ENCODE measurements at regions not wholly inside any gene's neighbourhood (a gene's known extent, or its start where the extent isn't known, plus 50 kb on each side); places are given as distances from the start of the nearest gene placed in this dataset.
A peak's percentile ranks its signal among the peaks of the same experiment; 100 is the strongest.

DNA sequence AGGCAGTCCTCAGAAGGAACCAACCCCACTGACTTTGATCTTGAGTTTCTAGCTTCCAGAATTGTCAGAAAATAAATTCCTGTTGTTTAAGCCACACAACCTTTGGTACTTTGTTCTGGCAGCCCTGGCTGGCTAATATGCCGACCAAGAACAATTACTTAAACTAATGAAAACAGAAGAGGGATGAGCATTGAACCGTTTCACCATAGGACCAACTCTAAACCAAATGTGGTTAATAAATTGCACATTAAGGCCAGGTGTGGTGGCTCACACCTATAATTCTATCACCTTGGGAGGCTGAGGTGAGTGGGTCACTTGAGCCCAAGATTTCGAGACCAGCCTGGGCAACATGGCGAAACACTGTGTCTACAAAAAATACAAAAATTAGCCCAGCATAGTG lies 160.9 kb upstream of the RAI14 start:
- no peak for DNase-seq (ENCODE audit: low read depth)
- TF ChIP-seq, protein P1, sequence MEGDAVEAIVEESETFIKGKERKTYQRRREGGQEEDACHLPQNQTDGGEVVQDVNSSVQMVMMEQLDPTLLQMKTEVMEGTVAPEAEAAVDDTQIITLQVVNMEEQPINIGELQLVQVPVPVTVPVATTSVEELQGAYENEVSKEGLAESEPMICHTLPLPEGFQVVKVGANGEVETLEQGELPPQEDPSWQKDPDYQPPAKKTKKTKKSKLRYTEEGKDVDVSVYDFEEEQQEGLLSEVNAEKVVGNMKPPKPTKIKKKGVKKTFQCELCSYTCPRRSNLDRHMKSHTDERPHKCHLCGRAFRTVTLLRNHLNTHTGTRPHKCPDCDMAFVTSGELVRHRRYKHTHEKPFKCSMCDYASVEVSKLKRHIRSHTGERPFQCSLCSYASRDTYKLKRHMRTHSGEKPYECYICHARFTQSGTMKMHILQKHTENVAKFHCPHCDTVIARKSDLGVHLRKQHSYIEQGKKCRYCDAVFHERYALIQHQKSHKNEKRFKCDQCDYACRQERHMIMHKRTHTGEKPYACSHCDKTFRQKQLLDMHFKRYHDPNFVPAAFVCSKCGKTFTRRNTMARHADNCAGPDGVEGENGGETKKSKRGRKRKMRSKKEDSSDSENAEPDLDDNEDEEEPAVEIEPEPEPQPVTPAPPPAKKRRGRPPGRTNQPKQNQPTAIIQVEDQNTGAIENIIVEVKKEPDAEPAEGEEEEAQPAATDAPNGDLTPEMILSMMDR (IDR thresholded peaks at IDR 0.05; ENCODE audit: low read depth, low read length, missing control alignments), result no peak
- in situ Hi-C loops (cut with HindIII; ENCODE audit: low sequenced_read_pairs), result loop anchor here (25.0 kb wide), 1 partner anchor 392 kb away; no protein-coding TSS in a partner anchor
- no peak overlapping the region for H3K4me3 ChIP-seq (ENCODE audit: low read depth, low read length)

DNA sequence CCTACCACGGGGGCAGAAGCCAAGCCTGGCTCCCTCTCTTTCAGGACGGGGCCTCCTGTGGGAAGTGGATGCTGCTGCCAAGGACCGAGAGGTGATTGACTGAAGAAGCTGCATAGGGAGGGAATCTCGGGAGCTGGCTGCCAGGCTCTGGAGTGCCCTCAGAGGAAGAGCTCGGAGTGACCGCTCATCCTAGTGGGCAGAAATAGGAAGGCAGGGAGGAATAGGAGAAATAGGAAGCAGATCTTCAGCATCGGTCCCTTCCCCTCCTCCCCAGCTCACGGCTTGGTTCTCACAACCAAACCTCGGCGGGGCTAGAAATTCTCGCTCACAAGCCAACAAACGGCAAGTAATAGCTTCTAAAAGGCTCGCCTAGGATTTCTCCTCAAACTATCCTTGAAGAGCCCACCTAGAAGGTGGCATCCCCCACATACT lies 159.9 kb upstream of the RAI14 start:
- no peak overlapping the region for H3K4me3 ChIP-seq (ENCODE audit: low read depth, low read length)
- in situ Hi-C loops (cut with HindIII; ENCODE audit: low sequenced_read_pairs), result loop anchor here (25.0 kb wide), 1 partner anchor 391 kb away; no protein-coding TSS in a partner anchor
- TF ChIP-seq, protein P1 (IDR thresholded peaks at IDR 0.05; ENCODE audit: low read depth, low read length, missing control alignments), result peak; percentile 14
- DNase-seq (ENCODE audit: low read depth), result no peak

DNA sequence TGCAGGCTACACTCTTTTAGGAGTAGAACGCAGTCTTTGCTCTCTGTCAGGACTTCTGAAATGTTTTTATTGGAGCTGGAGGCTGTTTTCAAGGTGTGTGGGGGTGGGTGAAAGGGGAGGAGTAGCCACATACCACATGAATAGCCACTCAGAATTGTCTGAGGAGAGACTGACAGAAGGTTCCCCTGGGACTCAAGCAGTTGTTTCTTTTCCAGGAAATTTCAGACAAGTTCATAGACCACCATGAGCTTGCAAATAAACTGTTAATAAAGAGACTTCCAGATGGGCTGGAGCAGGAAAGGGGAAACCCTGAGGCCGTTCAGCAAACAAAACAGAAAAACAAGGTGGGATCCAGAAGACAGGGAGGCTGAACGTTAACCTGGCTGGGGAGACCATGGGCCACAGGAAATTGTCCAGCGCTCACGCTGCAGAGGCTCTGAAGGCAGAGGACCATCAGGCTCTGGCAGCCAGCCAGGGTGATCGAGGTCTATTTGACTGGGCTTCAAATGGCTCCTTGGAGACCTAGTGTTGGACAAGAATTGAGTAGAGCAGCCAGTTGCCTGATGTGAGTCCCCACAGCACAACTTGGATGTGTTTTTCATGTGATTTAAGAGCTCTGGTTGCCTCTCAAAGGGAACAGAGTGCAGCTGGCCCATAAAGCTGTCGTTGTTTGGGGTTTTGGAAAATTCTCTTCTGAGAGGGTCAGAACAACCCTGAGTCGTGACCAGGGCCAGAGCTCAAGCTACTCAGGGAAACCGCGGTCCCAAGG lies 159.2 kb upstream of the RAI14 start:
- in situ Hi-C loops (cut with HindIII; ENCODE audit: low sequenced_read_pairs), result loop anchor here (25.0 kb wide), 1 partner anchor 390 kb away; no protein-coding TSS in a partner anchor
- no peak for DNase-seq (ENCODE audit: low read depth)
- TF ChIP-seq, protein P1 (IDR thresholded peaks at IDR 0.05; ENCODE audit: low read depth, low read length, missing control alignments), result no peak
- no peak overlapping the region for H3K4me3 ChIP-seq (ENCODE audit: low read depth, low read length)

DNA sequence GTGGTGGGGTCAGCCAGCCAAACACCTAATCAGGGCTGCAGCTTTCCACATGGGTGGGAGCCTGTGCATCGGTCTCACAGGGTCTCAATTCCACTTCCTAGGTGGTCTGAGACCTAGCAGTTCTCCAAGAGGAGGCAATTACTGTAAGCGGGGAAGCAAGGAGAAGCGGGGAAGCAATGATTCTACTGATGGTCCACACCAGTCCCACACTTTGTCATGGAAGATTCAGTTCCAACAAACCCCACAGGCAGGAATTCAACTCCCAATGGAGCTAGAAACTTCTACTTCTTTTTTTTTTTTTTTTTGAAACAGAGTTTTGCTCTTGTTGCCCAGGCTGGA lies 158.7 kb upstream of the RAI14 start:
- TF ChIP-seq, protein P1 (IDR thresholded peaks at IDR 0.05; ENCODE audit: low read depth, low read length, missing control alignments), result no peak
- DNase-seq (ENCODE audit: low read depth), result no peak
- no peak overlapping the region for H3K4me3 ChIP-seq (ENCODE audit: low read depth, low read length)
- in situ Hi-C loops (cut with HindIII; ENCODE audit: low sequenced_read_pairs), result loop anchor here (25.0 kb wide), 1 partner anchor 390 kb away; no protein-coding TSS in a partner anchor

DNA sequence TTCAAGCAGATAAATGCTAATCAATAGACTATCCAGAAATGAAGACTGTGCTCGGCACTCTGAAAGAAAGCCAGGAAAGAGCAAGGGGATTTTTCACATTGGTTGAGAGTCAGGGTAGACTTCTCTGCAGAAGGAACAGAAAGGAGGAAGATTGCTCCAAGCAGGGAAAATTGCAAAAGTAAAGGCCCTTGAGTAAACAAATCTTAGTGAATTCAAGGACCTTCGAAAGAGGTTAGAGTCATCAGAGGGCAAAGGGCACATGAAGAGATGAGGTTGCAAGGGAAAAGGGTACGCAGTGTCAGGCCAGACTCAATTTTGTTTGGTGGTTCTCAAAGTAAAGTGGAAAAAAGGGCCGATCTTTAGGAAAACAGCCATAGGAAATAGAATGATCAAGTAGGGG lies 157.6 kb upstream of the RAI14 start:
- no peak for DNase-seq (ENCODE audit: low read depth)
- in situ Hi-C loops (cut with HindIII; ENCODE audit: low sequenced_read_pairs), result loop anchor here (25.0 kb wide), 1 partner anchor 389 kb away; no protein-coding TSS in a partner anchor
- TF ChIP-seq, protein P1 (IDR thresholded peaks at IDR 0.05; ENCODE audit: low read depth, low read length, missing control alignments), result no peak
- H3K4me3 ChIP-seq (ENCODE audit: low read depth, low read length), result no peak overlapping the region

DNA sequence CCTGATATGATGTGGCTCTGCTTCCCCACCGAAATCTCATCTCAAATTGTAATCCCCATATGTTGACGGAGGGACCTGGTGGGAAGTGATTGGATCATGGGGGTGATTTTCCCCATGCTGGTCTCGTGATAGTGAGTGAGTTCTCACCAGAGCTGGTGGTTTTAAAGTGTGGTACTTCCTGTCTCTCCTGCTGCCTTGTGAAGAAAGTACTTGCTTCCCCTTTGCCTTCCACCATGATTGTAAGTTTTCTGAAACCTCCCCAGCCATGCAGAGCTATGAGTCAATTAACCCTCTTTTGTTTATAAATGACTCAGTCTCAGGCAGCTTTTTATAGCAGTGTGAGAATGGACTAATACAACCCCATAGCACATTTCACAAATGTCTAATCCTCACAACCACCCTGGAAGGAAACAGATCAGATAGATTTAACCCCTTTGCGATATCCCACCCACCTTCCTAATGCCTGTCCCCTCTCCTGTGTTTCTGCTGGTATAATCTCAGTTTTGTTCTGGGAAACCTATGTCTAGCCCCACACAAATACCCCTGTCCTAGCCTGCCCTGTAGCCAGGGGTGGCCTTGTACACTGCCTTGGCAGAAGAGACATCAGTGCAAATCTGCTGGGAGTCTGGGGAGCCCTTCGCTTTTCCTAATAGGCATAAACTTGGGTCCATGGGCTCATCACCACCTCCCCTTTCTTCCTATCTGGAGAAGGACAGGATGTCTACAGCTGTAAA lies 157.0 kb upstream of the RAI14 start:
- TF ChIP-seq, protein P1 (IDR thresholded peaks at IDR 0.05; ENCODE audit: low read depth, low read length, missing control alignments), result no peak
- peak; percentile 43 for DNase-seq (ENCODE audit: low read depth)
- in situ Hi-C loops (cut with HindIII; ENCODE audit: low sequenced_read_pairs), result loop anchor here (25.0 kb wide), 1 partner anchor 388 kb away; no protein-coding TSS in a partner anchor
- H3K4me3 ChIP-seq (ENCODE audit: low read depth, low read length), result no peak overlapping the region
